Coronary artery (tissue), 2 donors: ENCODE measurements at regions not wholly inside any gene's neighbourhood (a gene's known extent, or its start where the extent isn't known, plus 50 kb on each side); places are given as distances from the start of the nearest gene placed in this dataset.

Source experiments
- DNase-seq: peaks from one replicate; pipeline ENCODE4 v3.0.0-alpha.2; 2017; ENCODE audit warnings: low spot score
- H3K27ac ChIP-seq, 2 donors: fragments of 200-600 bp; sonication (generic); one replicate each; pipeline ENCODE4 v1.5.1; 2016 to 2019
- H3K4me3 ChIP-seq: fragments of 200-600 bp; sonication (generic); 2 replicates; pipeline ENCODE4 v1.5.1; 2016; ENCODE audit warnings: mild to moderate bottlenecking, moderate library complexity
- TF ChIP-seq, protein P1 (sequence below): fragments of 200-600 bp; sonication (generic); IDR thresholded peaks from one replicate; pipeline ENCODE4 v1.5.1; 2019; ENCODE audit warnings: antibody characterized with exemption

DNA sequence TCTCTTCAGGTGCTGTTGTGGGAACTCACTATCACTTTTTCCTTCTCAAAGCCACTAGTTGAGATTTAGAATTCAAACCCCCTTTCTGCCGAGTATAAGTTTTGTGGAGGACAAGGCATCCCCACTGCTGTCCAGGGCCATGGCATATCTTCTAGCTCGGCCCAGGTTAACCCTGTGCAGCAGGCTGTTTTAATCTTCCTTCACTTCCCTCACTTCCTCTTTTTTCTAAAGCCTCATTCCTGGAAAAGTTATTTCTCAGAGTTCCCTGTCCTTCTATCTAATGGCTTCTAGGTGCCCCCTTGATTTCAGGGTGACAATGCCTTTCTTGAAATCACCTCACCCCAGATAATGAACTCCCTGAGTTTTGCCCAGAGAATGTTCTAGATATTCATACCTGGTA, 222.3 kb downstream of the SNX10 start:
- H3K4me3 ChIP-seq = no peak overlapping the region

DNA sequence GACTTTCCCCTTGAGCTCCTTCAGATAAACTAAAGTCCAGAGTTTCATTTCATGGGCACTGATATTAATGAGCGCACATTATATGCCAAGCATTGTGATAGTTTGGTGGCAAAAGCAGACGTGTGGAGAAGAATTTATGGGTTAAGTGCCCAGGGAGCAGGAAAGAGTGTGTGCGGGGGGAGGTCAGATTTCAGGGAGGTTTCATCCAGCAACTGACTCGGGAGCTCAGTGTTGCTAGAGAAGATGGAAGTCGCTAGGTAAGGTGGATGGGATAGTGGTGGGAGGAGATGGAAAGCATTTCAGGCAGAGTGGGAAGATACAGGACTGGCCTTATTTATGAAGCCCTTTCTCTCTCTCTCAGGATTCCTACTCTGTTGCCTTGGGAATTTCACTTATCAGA, 223.0 kb downstream of the SNX10 start:
- H3K27ac ChIP-seq = no peak overlapping the region
- TF ChIP-seq, protein P1, sequence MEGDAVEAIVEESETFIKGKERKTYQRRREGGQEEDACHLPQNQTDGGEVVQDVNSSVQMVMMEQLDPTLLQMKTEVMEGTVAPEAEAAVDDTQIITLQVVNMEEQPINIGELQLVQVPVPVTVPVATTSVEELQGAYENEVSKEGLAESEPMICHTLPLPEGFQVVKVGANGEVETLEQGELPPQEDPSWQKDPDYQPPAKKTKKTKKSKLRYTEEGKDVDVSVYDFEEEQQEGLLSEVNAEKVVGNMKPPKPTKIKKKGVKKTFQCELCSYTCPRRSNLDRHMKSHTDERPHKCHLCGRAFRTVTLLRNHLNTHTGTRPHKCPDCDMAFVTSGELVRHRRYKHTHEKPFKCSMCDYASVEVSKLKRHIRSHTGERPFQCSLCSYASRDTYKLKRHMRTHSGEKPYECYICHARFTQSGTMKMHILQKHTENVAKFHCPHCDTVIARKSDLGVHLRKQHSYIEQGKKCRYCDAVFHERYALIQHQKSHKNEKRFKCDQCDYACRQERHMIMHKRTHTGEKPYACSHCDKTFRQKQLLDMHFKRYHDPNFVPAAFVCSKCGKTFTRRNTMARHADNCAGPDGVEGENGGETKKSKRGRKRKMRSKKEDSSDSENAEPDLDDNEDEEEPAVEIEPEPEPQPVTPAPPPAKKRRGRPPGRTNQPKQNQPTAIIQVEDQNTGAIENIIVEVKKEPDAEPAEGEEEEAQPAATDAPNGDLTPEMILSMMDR = no peak
- H3K4me3 ChIP-seq = no peak overlapping the region
- DNase-seq = no peak

More for the DNA sequence above, 222.3 kb downstream of the SNX10 start:
- no peak overlapping the region for H3K27ac ChIP-seq
- TF ChIP-seq, protein P1 = no peak
- no peak for DNase-seq

DNA sequence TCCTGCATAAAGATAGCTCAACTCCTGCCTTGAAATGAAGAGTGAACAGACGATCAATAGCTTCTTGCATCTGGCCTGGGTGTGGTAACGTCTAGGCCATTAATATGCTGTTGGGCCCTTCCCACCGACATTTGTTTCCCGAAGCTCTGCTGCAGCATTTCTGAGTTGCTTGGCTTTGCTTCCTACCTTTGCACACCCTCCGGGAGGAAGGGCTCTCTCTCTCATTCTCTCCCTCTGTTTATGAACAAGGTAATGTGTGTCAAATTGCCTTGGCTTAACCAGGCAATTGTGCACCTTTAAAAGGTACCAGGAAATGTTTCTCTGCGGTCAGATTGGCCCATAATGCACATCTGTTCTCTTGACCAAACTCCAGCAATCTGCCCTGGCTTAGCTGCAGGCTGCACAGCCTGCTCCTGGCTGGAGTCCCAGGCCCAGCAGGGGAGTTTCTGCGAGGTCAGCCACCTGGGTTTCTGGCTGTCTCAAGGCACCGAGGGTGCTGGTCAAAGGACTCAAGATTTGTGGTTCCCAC, 223.7 kb downstream of the SNX10 start:
- DNase-seq = no peak
- Histone ChIP-seq H3K27ac (no peak overlapping the region), H3K4me3 (no peak overlapping the region)
- TF ChIP-seq, protein P1 = no peak

DNA sequence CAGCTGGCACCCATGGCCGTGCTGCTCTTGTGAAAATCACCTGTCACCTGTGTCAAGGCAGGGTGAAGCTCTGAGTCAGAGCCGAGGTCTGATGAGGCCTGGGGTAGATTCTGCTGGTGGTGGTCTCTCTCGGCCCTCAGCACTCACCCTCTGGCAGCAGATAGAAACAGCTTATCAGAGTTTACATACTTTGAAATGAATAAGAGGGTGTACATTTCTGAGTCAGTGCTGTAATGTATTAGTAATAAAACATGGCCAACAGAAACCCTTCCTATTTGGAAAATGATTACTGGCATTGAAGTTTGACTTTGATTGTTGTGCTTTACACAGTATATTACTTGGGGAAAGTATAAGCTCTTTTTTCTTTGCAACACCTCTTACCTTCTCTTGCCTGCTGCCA, 228.8 kb downstream of the SNX10 start:
- Histone ChIP-seq H3K27ac (no peak overlapping the region), H3K4me3 (no peak overlapping the region)
- no peak for DNase-seq
- TF ChIP-seq, protein P1 = no peak

DNA sequence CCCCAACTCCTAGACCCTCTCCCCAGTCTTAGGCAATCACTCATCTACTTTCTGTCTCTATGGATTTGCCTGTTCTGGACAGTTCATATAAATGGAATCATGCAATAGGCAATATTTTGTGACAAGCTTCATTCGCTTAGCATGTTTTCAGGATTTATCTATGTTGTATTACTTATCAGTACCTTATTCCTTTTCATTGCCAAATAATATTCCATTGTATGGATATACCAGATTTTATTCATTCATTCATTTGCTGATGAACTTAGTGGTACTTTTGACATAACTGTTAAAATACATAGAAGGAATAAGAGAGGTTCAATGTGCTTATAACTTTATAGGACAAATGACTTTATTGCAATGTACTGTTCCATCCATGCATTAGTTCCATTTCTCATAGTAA, 231.0 kb downstream of the SNX10 start:
- TF ChIP-seq, protein P1 = no peak
- Histone ChIP-seq H3K4me3 (no peak overlapping the region), H3K27ac (no peak overlapping the region)
- DNase-seq = no peak

DNA sequence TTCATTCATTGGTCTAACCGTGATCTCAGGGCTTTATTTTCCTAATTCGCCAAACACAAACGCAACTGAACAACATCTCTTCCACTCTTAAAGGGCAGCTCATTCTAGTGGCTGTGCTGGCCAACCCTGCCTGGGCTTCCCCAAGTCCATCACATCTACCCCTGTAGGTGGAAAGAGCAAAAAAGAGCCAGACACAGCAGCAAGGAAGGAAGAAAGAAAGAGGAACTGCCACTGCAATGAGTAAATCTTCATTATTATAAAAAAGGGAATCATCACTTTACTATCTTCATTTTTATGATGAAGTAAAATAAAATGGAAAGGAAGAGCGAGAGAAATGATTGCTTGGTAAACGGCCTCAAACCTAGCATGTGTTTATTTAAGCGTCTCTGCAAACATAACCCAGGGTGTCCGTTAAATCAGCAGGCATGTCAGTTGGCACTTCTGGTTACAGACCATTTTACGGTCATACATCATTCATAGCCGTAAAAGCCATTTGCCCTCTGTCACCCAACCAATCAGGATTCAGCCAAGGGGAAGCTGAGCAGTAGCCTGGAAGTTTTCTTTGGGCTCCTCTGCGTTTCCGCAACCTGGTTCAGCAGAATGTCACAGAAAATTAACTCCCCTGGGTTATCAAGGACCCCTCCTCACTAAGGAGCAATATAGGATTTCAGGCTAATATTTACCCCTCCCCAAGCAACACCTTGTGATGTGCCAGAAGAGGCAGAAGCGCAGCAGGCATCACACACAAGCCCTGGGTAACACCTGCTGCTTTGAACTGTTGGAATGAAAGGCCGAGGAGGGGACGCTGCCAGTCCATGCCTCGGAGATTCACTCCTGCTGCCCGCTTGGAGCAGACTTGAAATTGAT, 234.0 kb downstream of the SNX10 start:
- no peak overlapping the region for H3K4me3 ChIP-seq
- TF ChIP-seq, protein P1 = no peak
- no peak overlapping the region for H3K27ac ChIP-seq
- DNase-seq = no peak

DNA sequence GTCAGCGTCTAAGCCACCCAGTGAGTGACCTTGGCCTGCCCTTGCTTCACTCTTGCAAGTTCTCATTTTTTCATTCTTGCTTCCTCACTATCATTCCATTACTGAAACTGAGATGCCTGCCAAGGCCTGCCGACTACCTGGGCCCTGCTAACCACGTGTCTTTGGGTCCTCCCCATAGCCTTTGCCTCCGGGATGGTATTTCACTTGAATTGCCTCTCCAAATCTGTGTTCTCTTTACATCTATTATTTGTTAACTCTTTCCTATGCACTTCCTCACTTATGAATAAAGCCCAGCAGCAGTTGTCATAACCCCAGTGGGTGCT, 234.6 kb downstream of the SNX10 start:
- no peak for DNase-seq
- Histone ChIP-seq H3K4me3 (no peak overlapping the region), H3K27ac (no peak overlapping the region)
- TF ChIP-seq, protein P1 = no peak
